T-helper 17 cell (primary cell): ENCODE measurements at regions not wholly inside any gene's neighbourhood (a gene's known extent, or its start where the extent isn't known, plus 50 kb on each side); places are given as distances from the start of the nearest gene placed in this dataset.

Experiments
- ATAC-seq: fragments of 150-1000 bp; cut with Tn5 transposase; 2 replicates; pipeline ENCODE4 v1.10.0; 2021; ENCODE audit warnings: mild to moderate bottlenecking, moderate library complexity
- DNase-seq, 3 donors: peaks; one replicate each; pipeline versions ENCODE4 v3.0.0 to v3.0.0-alpha.2; 2020 to 2021
- H3K9me3 ChIP-seq: one replicate; pipeline ENCODE4 v1.7.0; 2013; ENCODE audit warnings: low read length, mild to moderate bottlenecking; ENCODE audit not compliant: control insufficient read depth, poor library complexity, severe bottlenecking
- H3K27ac Mint-ChIP-seq: one replicate; pipeline ENCODE4 v1.8.0; 2022; ENCODE audit warnings: mild to moderate bottlenecking, moderate library complexity, mixed read lengths
- H3K27me3 Mint-ChIP-seq: one replicate; pipeline ENCODE4 v1.8.0; 2022; ENCODE audit warnings: mixed read lengths
- H3K36me3 Mint-ChIP-seq: one replicate; pipeline ENCODE4 v1.8.0; 2022; ENCODE audit warnings: low read depth, mixed read lengths
- H3K4me1 Mint-ChIP-seq: one replicate; pipeline ENCODE4 v1.8.0; 2022; ENCODE audit warnings: mild to moderate bottlenecking, mixed read lengths
- H3K4me3 Mint-ChIP-seq: one replicate; pipeline ENCODE4 v1.8.0; 2022; ENCODE audit warnings: mild to moderate bottlenecking, moderate library complexity, mixed read lengths

GRCh38 chr11:127709960-127710359 lies 709.4 kb upstream of the KIRREL3 start:
- Mint-ChIP-seq H3K27ac (no peak overlapping the region), H3K27me3 (peaks cover 4% of the 10 kb centered on the region), H3K4me1 (no peaks in the 10 kb centered on the region), H3K4me3 (no peak overlapping the region), H3K36me3 (no peaks in the 10 kb centered on the region)
- H3K9me3 ChIP-seq: no peaks in the 10 kb centered on the region
- ATAC-seq (no peak), DNase-seq (no peak)

GRCh38 chr11:127693686-127694085 lies 693.1 kb upstream of the KIRREL3 start:
- ATAC-seq (no peak), DNase-seq (no peak)
- Mint-ChIP-seq H3K4me1 (no peaks in the 10 kb centered on the region), H3K4me3 (no peak overlapping the region), H3K27me3 (no peaks in the 10 kb centered on the region), H3K36me3 (no peaks in the 10 kb centered on the region), H3K27ac (no peak overlapping the region)
- H3K9me3 ChIP-seq: no peaks in the 10 kb centered on the region

- ATAC-seq (no peak), DNase-seq (no peak)
- no peaks in the 10 kb centered on the region for H3K36me3 Mint-ChIP-seq
- no peaks in the 10 kb centered on the region for H3K9me3 ChIP-seq
- H3K4me1 Mint-ChIP-seq: no peaks in the 10 kb centered on the region
- no peaks in the 10 kb centered on the region for H3K27me3 Mint-ChIP-seq
- H3K4me3 Mint-ChIP-seq: no peak overlapping the region
- H3K27ac Mint-ChIP-seq: no peak overlapping the region
Observed at GRCh38 chr11:127683321-127683720, 682.8 kb upstream of the KIRREL3 start.

GRCh38 chr11:127679816-127680545 lies 679.4 kb upstream of the KIRREL3 start:
- Mint-ChIP-seq H3K27ac (no peak overlapping the region), H3K4me3 (no peak overlapping the region), H3K27me3 (no peaks in the 10 kb centered on the region), H3K4me1 (no peaks in the 10 kb centered on the region), H3K36me3 (no peaks in the 10 kb centered on the region)
- no peak for DNase-seq
- no peak for ATAC-seq
- H3K9me3 ChIP-seq: no peaks in the 10 kb centered on the region

GRCh38 chr11:127678631-127679030 lies 678.1 kb upstream of the KIRREL3 start:
- no peak overlapping the region for H3K27ac Mint-ChIP-seq
- ATAC-seq: no peak
- H3K36me3 Mint-ChIP-seq: no peaks in the 10 kb centered on the region
- H3K27me3 Mint-ChIP-seq: no peaks in the 10 kb centered on the region
- no peaks in the 10 kb centered on the region for H3K4me1 Mint-ChIP-seq
- no peaks in the 10 kb centered on the region for H3K9me3 ChIP-seq
- DNase-seq: no peak
- no peak overlapping the region for H3K4me3 Mint-ChIP-seq

DNA sequence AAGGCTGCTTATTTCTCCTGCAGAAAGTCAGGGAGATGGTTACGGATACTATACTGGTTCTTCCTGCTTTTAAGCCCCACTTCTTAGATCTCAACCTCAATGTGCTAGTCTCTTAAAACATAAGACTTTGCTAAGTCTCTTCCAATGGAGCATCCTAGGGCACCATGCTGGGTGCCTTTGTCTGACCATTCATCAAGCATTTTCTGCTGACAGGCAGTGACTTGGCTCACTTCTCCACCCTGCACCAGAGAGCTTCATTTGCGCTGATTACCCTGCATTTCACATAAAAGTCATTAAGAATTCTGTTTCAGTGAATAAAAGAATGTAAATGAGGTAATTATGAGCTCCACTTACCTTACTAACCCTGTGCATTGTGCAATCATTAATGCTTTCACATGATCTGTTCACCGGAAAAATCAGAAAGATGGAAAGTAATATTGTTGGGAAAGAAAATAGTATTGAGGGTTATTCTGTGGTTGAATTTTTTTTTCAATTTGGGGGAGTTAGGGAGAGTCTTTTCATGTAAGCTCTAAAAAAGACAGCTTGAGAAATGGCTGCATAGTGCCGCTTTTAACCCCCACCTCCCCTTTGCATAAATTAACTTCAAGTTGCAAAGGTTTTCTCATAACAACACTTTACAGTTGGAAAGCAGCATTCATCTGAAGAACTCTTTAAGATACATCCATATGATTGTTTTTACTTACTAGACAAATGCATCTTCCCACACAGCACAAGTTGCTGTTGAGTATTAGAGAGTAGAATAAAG lies 677.3 kb upstream of the KIRREL3 start:
- ATAC-seq (no peak), DNase-seq (no peak)
- no peaks in the 10 kb centered on the region for H3K4me1 Mint-ChIP-seq
- no peaks in the 10 kb centered on the region for H3K27me3 Mint-ChIP-seq
- no peaks in the 10 kb centered on the region for H3K36me3 Mint-ChIP-seq
- no peak overlapping the region for H3K27ac Mint-ChIP-seq
- H3K9me3 ChIP-seq: no peaks in the 10 kb centered on the region
- H3K4me3 Mint-ChIP-seq: no peak overlapping the region

DNA sequence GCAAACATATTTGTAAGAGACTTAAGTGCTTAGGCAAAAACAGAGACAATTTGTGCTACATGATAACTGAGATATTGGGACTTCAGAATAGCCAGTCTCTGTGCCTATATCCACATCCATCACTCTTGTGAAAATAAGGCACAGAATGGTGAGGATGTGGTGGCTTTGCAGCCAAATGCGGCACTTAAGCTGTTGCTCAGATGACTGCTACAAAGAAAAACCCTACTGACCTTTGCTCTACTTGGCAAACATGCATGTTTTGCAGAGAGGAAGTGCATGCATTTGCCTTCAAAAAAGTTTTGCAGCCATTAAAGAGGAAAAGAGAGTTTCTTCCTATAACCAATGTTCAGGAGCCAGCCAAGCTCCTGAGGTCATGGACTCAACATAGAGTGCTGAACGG lies 675.0 kb upstream of the KIRREL3 start:
- Mint-ChIP-seq H3K27ac (no peak overlapping the region), H3K4me1 (no peaks in the 10 kb centered on the region), H3K36me3 (no peaks in the 10 kb centered on the region), H3K27me3 (no peaks in the 10 kb centered on the region), H3K4me3 (no peak overlapping the region)
- no peaks in the 10 kb centered on the region for H3K9me3 ChIP-seq
- ATAC-seq (no peak), DNase-seq (no peak)

- Mint-ChIP-seq H3K27ac (no peak overlapping the region), H3K4me1 (no peaks in the 10 kb centered on the region), H3K4me3 (no peak overlapping the region), H3K36me3 (no peaks in the 10 kb centered on the region), H3K27me3 (no peaks in the 10 kb centered on the region)
- ATAC-seq: no peak
- no peaks in the 10 kb centered on the region for H3K9me3 ChIP-seq
- DNase-seq: no peak
Observed at GRCh38 chr11:127674754-127675153, 674.2 kb upstream of the KIRREL3 start.

- H3K4me3 Mint-ChIP-seq: no peak overlapping the region
- H3K4me1 Mint-ChIP-seq: no peaks in the 10 kb centered on the region
- H3K9me3 ChIP-seq: no peaks in the 10 kb centered on the region
- H3K27me3 Mint-ChIP-seq: no peaks in the 10 kb centered on the region
- H3K36me3 Mint-ChIP-seq: no peaks in the 10 kb centered on the region
- no peak overlapping the region for H3K27ac Mint-ChIP-seq
- ATAC-seq (no peak), DNase-seq (no peak)
Observed at GRCh38 chr11:127670374-127671119, 670.0 kb upstream of the KIRREL3 start.

DNA sequence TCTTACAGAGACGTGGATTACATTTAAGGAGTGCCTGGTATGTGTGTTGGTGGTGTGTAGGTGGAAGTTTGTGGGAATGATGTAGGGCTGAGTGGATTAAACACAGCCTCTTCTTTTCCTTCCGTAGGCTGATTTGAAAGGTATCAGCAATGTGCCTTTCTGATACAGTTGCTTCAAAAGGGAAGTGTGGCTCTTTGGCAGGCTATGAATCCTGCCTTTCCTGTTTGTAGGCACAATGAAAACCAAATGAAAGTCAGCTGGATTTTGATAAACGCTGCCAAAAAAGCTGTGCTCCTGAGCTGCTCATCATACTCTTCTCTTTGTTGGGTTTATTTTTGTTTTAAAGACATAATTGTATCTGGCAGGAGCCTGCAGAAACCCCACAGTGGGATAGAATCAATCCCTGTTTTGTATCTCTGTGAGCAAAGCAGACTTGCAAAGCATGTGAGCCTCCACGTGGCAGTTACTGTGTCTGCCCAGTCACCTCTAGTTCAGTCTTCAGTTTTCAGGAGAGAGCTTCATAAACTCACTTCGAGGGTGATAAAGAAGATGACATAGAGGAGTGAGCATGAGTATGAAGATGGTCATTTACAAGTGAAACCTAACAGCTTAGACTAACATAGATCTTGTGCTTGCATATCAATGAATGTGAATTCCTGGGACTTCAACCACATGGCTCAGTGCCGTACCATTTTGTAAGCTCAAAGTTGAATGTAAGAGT lies 655.7 kb upstream of the KIRREL3 start:
- ATAC-seq (no peak), DNase-seq (no peak)
- no peak overlapping the region for H3K4me3 Mint-ChIP-seq
- no peaks in the 10 kb centered on the region for H3K4me1 Mint-ChIP-seq
- peaks cover 5% of the 10 kb centered on the region for H3K27me3 Mint-ChIP-seq
- no peaks in the 10 kb centered on the region for H3K36me3 Mint-ChIP-seq
- H3K9me3 ChIP-seq: no peaks in the 10 kb centered on the region
- no peak overlapping the region for H3K27ac Mint-ChIP-seq

DNA sequence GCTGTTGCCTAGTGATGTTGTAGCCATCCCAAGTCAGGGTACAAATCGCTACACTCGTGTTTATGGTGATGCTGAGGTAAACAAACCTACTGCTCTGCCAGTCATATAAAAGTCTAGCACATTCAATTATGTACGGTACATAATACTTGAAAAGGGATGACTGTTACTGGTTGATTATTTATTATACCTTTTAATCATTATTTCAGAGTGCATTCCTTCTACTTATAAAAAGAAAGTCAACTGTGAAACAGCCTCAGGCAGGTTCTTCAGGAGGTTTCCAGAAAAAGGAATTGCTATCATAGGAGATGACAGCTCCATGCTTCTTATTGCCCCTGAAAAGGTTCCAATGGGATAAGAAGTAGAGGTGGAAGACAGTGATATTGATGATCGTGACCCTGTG lies 652.5 kb upstream of the KIRREL3 start:
- Mint-ChIP-seq H3K27ac (no peak overlapping the region), H3K4me1 (no peaks in the 10 kb centered on the region), H3K4me3 (no peak overlapping the region), H3K36me3 (no peaks in the 10 kb centered on the region), H3K27me3 (peaks cover 5% of the 10 kb centered on the region)
- ATAC-seq (no peak), DNase-seq (no peak)
- no peaks in the 10 kb centered on the region for H3K9me3 ChIP-seq

DNA sequence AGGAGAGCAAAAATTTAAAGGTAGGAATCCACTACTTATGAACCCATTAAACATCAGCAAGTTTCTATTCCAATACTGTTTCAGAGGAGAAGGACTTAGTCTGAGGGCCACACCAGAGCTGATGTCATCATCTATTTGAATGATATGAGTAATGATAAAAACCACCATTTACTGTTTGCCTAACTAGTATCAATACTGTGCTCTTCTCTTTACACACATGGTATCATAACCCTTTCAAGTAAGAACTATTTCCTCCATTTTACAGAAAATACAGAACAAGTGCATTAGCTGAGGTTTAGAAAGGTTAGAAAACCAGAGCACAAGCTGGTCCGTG lies 651.3 kb upstream of the KIRREL3 start:
- no peak overlapping the region for H3K27ac Mint-ChIP-seq
- H3K4me1 Mint-ChIP-seq: no peaks in the 10 kb centered on the region
- no peaks in the 10 kb centered on the region for H3K36me3 Mint-ChIP-seq
- no peak for ATAC-seq
- DNase-seq: no peak
- H3K9me3 ChIP-seq: no peaks in the 10 kb centered on the region
- H3K4me3 Mint-ChIP-seq: no peak overlapping the region
- peaks cover 5% of the 10 kb centered on the region for H3K27me3 Mint-ChIP-seq
